HEK293 (cell line): ENCODE measurements at regions not wholly inside any gene's neighbourhood (a gene's known extent, or its start where the extent isn't known, plus 50 kb on each side); places are given as distances from the start of the nearest gene placed in this dataset.

Experiments used
- CTCF ChIA-PET: fragments of 350-600 bp; formaldehyde crosslinking; extraction: SDS; loops from one replicate; lab custom pipeline; 2021; ENCODE audit warnings: antibody characterized with exemption; lab: Yijun Ruan, JAX
- POLR2A ChIA-PET: fragments of 300-600 bp; formaldehyde crosslinking; extraction: SDS; loops from one replicate; lab custom pipeline; 2020; ENCODE audit warnings: antibody characterized with exemption, inconsistent platforms; lab: Yijun Ruan, JAX
- H3K27ac ChIP-seq: fragments of 200-500 bp; sonication (Bioruptor generic); 2 replicates; pipeline ENCODE4 v1.5.1; 2014; ENCODE audit warnings: low read depth, low read length, control low read depth, inconsistent platforms; ENCODE audit errors: extremely low read depth
- H3K36me3 ChIP-seq, 2 experiments: fragments of 200-500 bp in 1 of 2; sonication (Bioruptor generic) in 1 of 2; 1 replicate in 1 of 2; 2 replicates in 1 of 2; pipeline ENCODE4 v1.5.1; 2014 to 2017; ENCODE audit warnings: inconsistent platforms in 2 of 2, low read length in 2 of 2; ENCODE audit not compliant: control insufficient read depth in 2 of 2, insufficient read depth in 1 of 2
- H3K4me1 ChIP-seq: fragments of 200-500 bp; sonication (Bioruptor generic); 2 replicates; pipeline ENCODE4 v1.5.1; 2014; ENCODE audit warnings: mild to moderate bottlenecking, low read length, inconsistent platforms; ENCODE audit not compliant: control insufficient read depth, insufficient read depth
- H3K4me3 ChIP-seq: 2 replicates; pipeline ENCODE4 v1.5.1; 2011; ENCODE audit warnings: low read depth, mild to moderate bottlenecking, control low read depth, low read length, moderate library complexity
- H3K9me3 ChIP-seq: fragments of 200-500 bp; sonication (Bioruptor generic); 2 replicates; pipeline ENCODE4 v1.5.1; 2014; ENCODE audit warnings: low read depth, low read length, inconsistent platforms; ENCODE audit not compliant: control insufficient read depth, insufficient read depth
- BCL11A ChIP-seq: fragments of 450-650 bp; formaldehyde crosslinking; IDR thresholded peaks from 2 replicates; pipeline ENCODE4 v1.5.1; 2016; ENCODE audit warnings: low read depth, missing biosample characterization, missing genetic modification characterization
- ELK4 ChIP-seq: IDR thresholded peaks from 2 replicates; pipeline ENCODE4 v1.6.1; 2011; ENCODE audit warnings: mild to moderate bottlenecking, low read depth, low read length, borderline replicate concordance
- GLIS2 ChIP-seq: fragments of 450-650 bp; formaldehyde crosslinking; IDR thresholded peaks from 2 replicates; pipeline ENCODE4 v1.5.1; 2016; ENCODE audit warnings: missing biosample characterization, missing genetic modification characterization
- HIC1 ChIP-seq: fragments of 450-650 bp; formaldehyde crosslinking; IDR thresholded peaks from 2 replicates; pipeline ENCODE4 v1.5.1; 2016; ENCODE audit warnings: missing biosample characterization, missing genetic modification characterization
- INSM2 ChIP-seq: fragments of 450-650 bp; formaldehyde crosslinking; IDR thresholded peaks from 2 replicates; pipeline ENCODE4 v1.5.1; 2016; ENCODE audit warnings: missing biosample characterization, missing genetic modification characterization
- KLF8 ChIP-seq: fragments of 450-650 bp; formaldehyde crosslinking; IDR thresholded peaks from 2 replicates; pipeline ENCODE4 v1.5.1; 2016; ENCODE audit warnings: missing biosample characterization, missing genetic modification characterization
- MEIS1 ChIP-seq: sonication (generic); formaldehyde crosslinking; IDR thresholded peaks from 2 replicates; pipeline ENCODE4 v1.8.1; 2022; ENCODE audit warnings: missing genetic modification reagents, mild to moderate bottlenecking, borderline replicate concordance
- PRDM1 ChIP-seq: fragments of 450-650 bp; formaldehyde crosslinking; IDR thresholded peaks from 2 replicates; pipeline ENCODE4; 2016; ENCODE audit warnings: missing biosample characterization, missing genetic modification characterization
- PRDM2 ChIP-seq: fragments of 450-650 bp; formaldehyde crosslinking; IDR thresholded peaks from 2 replicates; pipeline ENCODE4 v1.5.1; 2016; ENCODE audit warnings: missing biosample characterization, missing genetic modification characterization, borderline replicate concordance
- SETDB1 ChIP-seq: IDR thresholded peaks from one replicate; pipeline ENCODE4 v1.6.1; 2017; ENCODE audit warnings: mild to moderate bottlenecking, low read length, moderate library complexity, mixed read lengths; ENCODE audit not compliant: insufficient read length
- ZBTB26 ChIP-seq: fragments of 450-650 bp; formaldehyde crosslinking; optimal IDR thresholded peaks from 2 replicates; pipeline ENCODE3; 2016; ENCODE audit warnings: missing biosample characterization, mild to moderate bottlenecking, missing genetic modification characterization
- ZFP37 ChIP-seq: fragments of 450-650 bp; formaldehyde crosslinking; IDR thresholded peaks from 2 replicates; pipeline ENCODE4 v1.5.1; 2016; ENCODE audit warnings: missing biosample characterization, missing genetic modification characterization
- ZNF121 ChIP-seq: fragments of 450-650 bp; formaldehyde crosslinking; IDR thresholded peaks from 2 replicates; pipeline ENCODE4 v1.5.1; 2016; ENCODE audit warnings: missing biosample characterization, missing genetic modification characterization
- ZNF146 ChIP-seq: fragments of 450-650 bp; formaldehyde crosslinking; IDR thresholded peaks from 2 replicates; pipeline ENCODE4 v1.5.1; 2016; ENCODE audit warnings: missing biosample characterization, missing genetic modification characterization
- ZNF148 ChIP-seq: fragments of 450-650 bp; formaldehyde crosslinking; IDR thresholded peaks from 2 replicates; pipeline ENCODE4 v1.5.0; 2017; ENCODE audit warnings: missing biosample characterization, missing genetic modification characterization, borderline replicate concordance
- ZNF248 ChIP-seq: fragments of 450-650 bp; formaldehyde crosslinking; IDR thresholded peaks from 2 replicates; pipeline ENCODE4 v1.5.1; 2017; ENCODE audit warnings: missing biosample characterization, missing genetic modification characterization
- ZNF341 ChIP-seq: fragments of 450-650 bp; formaldehyde crosslinking; IDR thresholded peaks from 2 replicates; pipeline ENCODE4; 2016; ENCODE audit warnings: low read depth, missing biosample characterization, missing genetic modification characterization
- ZNF549 ChIP-seq: fragments of 450-650 bp; IDR thresholded peaks from 2 replicates; pipeline ENCODE4 v1.5.1; 2018; ENCODE audit warnings: missing biosample characterization, missing genetic modification characterization, mild to moderate bottlenecking, inconsistent platforms, moderate library complexity
- ZSCAN4 ChIP-seq: fragments of 450-650 bp; formaldehyde crosslinking; IDR thresholded peaks from 2 replicates; pipeline ENCODE4 v1.5.1; 2017; ENCODE audit warnings: missing biosample characterization, missing genetic modification characterization

- TF ChIP-seq ZFP37 (tag by site-specific recombination), result no peak
- no peak for TF ChIP-seq BCL11A (tag by site-specific recombination)
- no peak for TF ChIP-seq KLF8 (tag by site-specific recombination)
- TF ChIP-seq ZNF248 (tag by site-specific recombination), result no peak
- TF ChIP-seq ZNF549 (tag by site-specific recombination), result no peak
- TF ChIP-seq ZBTB26, result no peak
- no peak for TF ChIP-seq ZNF148 (tag by site-specific recombination)
- TF ChIP-seq PRDM1 (tag by site-specific recombination), result no peak
- TF ChIP-seq SETDB1, result no peak
- TF ChIP-seq INSM2 (tag by site-specific recombination), result no peak
- TF ChIP-seq ELK4, result no peak
- TF ChIP-seq HIC1, result no peak
- no peak for TF ChIP-seq ZNF146 (tag by site-specific recombination)
- no peak for TF ChIP-seq PRDM2 (tag by site-specific recombination)
- TF ChIP-seq ZNF121 (tag by site-specific recombination), result no peak
- TF ChIP-seq ZSCAN4 (tag by site-specific recombination), result no peak
- no peak for TF ChIP-seq MEIS1 (CRISPR knock-in tag)
- no peak for TF ChIP-seq GLIS2 (tag by site-specific recombination)
- no peak for TF ChIP-seq ZNF341 (tag by site-specific recombination)
- no peak overlapping the region for H3K4me3 ChIP-seq
- H3K36me3 ChIP-seq, result no peaks in the 10 kb centered on the region
- ChIA-PET CTCF (no interaction called here), POLR2A (no interaction called here)
- H3K27ac ChIP-seq, result no peak overlapping the region
- no peaks in the 10 kb centered on the region for H3K9me3 ChIP-seq
- no peaks in the 10 kb centered on the region for H3K4me1 ChIP-seq
These were observed 148.9 kb upstream of the UBE2E1 start for GRCh38 chr3:23656821-23657220.
